H1 (cell line): ENCODE measurements at regions not wholly inside any gene's neighbourhood (a gene's known extent, or its start where the extent isn't known, plus 50 kb on each side); places are given as distances from the start of the nearest gene placed in this dataset.

Experiments used
- EP300 ChIP-seq, 2 experiments: IDR thresholded peaks; 1 replicate in 1 of 2; 2 replicates in 1 of 2; pipeline ENCODE4 v1.6.1; 2011 to 2012; ENCODE audit warnings: low read depth in 2 of 2, low read length in 2 of 2, mild to moderate bottlenecking in 2 of 2, borderline replicate concordance in 1 of 2, inconsistent platforms in 1 of 2, moderate library complexity in 1 of 2
- GABPA ChIP-seq: IDR thresholded peaks from 2 replicates; pipeline ENCODE4 v1.6.1; 2011; ENCODE audit warnings: mild to moderate bottlenecking, low read length, moderate library complexity, borderline replicate concordance; ENCODE audit not compliant: insufficient read depth
- POLR2AphosphoS5 ChIP-seq: IDR thresholded peaks from 2 replicates; pipeline ENCODE4 v1.6.1; 2011; ENCODE audit warnings: low read depth, low read length

- TF ChIP-seq POLR2AphosphoS5 (no peak), EP300 (IDR thresholded peaks at IDR 0.05; ENCODE audit: borderline replicate concordance in 1 of 2, low read depth in 2 of 2, low read length in 2 of 2) (no peak), GABPA (no peak)
Observed at GRCh38 chr14:86450085-86450484, 920.1 kb downstream of the FLRT2 start.
